ENCODE measurements at regions not wholly inside any gene's neighbourhood (a gene's known extent, or its start where the extent isn't known, plus 50 kb on each side); places are given as distances from the start of the nearest gene placed in this dataset.

DNA sequence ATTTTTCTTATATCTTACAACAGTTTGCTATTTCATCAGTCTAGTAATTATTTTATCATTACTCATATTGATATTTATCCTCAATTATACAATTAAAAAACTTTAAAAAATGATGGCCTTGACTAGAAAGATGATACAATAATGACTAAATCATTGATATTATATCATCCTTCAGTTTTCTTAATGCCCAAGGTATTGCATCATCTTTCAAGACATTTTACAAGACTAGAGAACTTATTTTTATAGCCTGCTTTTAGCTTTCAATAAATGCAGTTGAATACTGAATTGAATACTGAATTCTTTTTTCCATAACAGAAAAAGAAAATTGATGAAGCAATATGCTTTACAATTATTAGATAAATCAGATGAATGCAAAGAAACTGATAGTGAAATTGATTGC is 886.5 kb upstream of the LRRC4C start:
- no peak for DNase-seq (ENCODE audit: low spot score in 2 of 2)
- Histone ChIP-seq H3K27me3 (no peaks in the 10 kb centered on the region), H3K9me3 (peaks cover 0 to 5% of the 10 kb centered on the region in 2 donors), H3K27ac (no peak overlapping the region), H3K36me3 (no peaks in the 10 kb centered on the region), H3K4me3 (no peak overlapping the region), H3K4me1 (no peaks in the 10 kb centered on the region)
- intact Hi-C loops (cut with DNase I; ENCODE audit: low total_unique reads), result no loop called here
- no peak for TF ChIP-seq POLR2AphosphoS5 (IDR thresholded peaks at IDR 0.05)
- TF ChIP-seq POLR2A (IDR thresholded peaks at IDR 0.05), result no peak
- TF ChIP-seq, protein P1, sequence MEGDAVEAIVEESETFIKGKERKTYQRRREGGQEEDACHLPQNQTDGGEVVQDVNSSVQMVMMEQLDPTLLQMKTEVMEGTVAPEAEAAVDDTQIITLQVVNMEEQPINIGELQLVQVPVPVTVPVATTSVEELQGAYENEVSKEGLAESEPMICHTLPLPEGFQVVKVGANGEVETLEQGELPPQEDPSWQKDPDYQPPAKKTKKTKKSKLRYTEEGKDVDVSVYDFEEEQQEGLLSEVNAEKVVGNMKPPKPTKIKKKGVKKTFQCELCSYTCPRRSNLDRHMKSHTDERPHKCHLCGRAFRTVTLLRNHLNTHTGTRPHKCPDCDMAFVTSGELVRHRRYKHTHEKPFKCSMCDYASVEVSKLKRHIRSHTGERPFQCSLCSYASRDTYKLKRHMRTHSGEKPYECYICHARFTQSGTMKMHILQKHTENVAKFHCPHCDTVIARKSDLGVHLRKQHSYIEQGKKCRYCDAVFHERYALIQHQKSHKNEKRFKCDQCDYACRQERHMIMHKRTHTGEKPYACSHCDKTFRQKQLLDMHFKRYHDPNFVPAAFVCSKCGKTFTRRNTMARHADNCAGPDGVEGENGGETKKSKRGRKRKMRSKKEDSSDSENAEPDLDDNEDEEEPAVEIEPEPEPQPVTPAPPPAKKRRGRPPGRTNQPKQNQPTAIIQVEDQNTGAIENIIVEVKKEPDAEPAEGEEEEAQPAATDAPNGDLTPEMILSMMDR (IDR thresholded peaks at IDR 0.05), result no peak

DNA sequence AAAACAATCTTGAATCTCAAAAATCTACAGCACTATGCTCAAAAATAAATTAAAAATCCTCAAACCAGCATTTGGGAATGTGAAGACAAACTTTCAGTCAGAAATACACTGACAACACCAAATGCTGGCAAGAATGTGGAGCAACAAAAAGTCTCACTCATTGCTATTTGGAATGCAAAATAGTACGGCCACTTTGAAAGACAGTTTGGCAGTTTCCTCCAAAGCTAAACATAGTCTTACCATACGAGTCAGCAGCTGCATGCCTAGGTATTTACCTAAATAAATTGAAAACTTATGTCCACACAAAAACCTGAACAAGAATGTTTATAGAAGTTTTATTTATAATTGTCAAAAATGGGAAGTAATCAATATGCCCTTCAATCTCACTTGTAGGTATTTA is 904.2 kb upstream of the LRRC4C start:
- Histone ChIP-seq H3K9me3 (no peaks in the 10 kb centered on the region), H3K4me1 (no peaks in the 10 kb centered on the region), H3K27me3 (no peaks in the 10 kb centered on the region), H3K27ac (no peak overlapping the region), H3K36me3 (no peaks in the 10 kb centered on the region), H3K4me3 (no peak overlapping the region)
- intact Hi-C loops (cut with DNase I; ENCODE audit: low total_unique reads), result no loop called here
- DNase-seq (ENCODE audit: low spot score in 2 of 2), result no peak
- no peak for TF ChIP-seq POLR2A (IDR thresholded peaks at IDR 0.05)

DNA sequence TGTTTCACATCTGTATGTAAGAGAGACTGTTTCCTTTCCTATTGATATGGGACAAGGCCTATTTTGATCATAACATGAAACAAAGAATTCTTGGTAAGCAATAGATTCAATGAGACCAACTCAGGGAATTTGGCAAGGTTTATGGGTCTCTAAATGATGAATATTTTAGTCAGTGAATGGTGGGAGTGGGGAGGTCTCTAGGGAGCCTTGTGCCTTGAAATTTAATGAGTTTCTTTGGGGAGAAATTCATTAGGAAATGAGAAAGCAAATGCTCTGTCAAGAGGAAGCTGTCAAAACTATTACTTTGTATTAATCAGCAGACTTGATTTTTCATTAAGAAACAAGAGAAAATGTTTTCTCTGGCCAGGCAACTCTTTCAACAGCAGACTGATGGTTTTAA is 921.7 kb upstream of the API5 start:
- Histone ChIP-seq H3K36me3 (no peaks in the 10 kb centered on the region), H3K27me3 (no peaks in the 10 kb centered on the region), H3K4me1 (no peaks in the 10 kb centered on the region), H3K9me3 (no peaks in the 10 kb centered on the region), H3K4me3 (no peak overlapping the region), H3K27ac (no peak overlapping the region)
- intact Hi-C loops (cut with DNase I; ENCODE audit: low total_unique reads), result loop anchor here (5.0 kb wide), 1 partner anchor 548 kb away; no protein-coding TSS in a partner anchor
- DNase-seq (ENCODE audit: low spot score in 2 of 2), result no peak
- TF ChIP-seq, protein P1 (IDR thresholded peaks at IDR 0.05), result no peak
- TF ChIP-seq POLR2AphosphoS5 (IDR thresholded peaks at IDR 0.05) (no peak), POLR2A (IDR thresholded peaks at IDR 0.05) (no peak)

DNA sequence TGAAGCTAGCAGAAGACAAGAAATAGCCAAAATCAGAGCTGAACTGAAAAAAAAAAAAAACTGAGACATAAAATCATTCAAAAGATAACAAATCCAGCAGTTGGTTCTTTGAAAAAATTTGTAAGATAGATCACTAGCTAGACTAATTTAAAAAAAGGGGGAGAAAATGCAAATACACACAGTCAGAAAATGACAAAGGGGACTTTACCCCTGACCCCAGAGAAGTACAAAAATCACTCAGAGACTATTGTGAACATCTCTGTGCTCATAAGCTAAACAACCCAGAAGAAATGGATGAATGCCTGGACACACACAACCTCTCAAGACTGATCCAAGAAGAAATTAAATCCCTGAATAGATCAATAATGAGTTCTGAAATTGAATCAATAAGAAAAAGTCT is 914.3 kb upstream of the API5 start:
- no peak overlapping the region for H3K4me3 ChIP-seq
- peaks cover 4 to 6% of the 10 kb centered on the region in 2 donors for H3K9me3 ChIP-seq
- H3K27ac ChIP-seq, result no peak overlapping the region
- no peaks in the 10 kb centered on the region for H3K27me3 ChIP-seq
- no peaks in the 10 kb centered on the region for H3K4me1 ChIP-seq
- TF ChIP-seq, protein P1 (IDR thresholded peaks at IDR 0.05), result no peak
- TF ChIP-seq POLR2A (IDR thresholded peaks at IDR 0.05) (no peak), POLR2AphosphoS5 (IDR thresholded peaks at IDR 0.05) (no peak)
- no peaks in the 10 kb centered on the region for H3K36me3 ChIP-seq
- intact Hi-C loops (cut with DNase I; ENCODE audit: low total_unique reads), result no loop called here
- DNase-seq (ENCODE audit: low spot score in 2 of 2), result no peak

DNA sequence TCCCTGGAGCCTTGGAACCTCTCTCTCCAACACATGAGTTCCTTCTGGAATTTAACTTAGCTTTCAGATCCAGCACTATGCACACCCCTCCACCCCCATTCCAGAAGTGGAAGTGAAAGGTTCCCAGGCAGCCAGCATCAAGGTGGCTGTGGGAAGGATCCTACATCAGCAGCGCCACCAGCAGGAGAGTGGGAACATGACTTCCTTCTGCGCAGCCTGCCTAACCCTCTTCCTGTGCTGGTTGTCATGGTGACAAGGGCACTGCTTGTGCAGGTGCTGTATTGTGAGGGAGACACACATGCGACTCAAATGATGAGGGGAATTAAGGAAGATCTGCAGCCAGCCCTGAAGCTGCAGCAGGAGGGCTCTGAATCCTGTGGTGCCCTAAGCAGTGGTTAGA is 904.5 kb upstream of the API5 start:
- H3K36me3 ChIP-seq, result no peaks in the 10 kb centered on the region
- TF ChIP-seq POLR2AphosphoS5 (IDR thresholded peaks at IDR 0.05), result no peak
- TF ChIP-seq, protein P1 (IDR thresholded peaks at IDR 0.05), result no peak
- no peak for TF ChIP-seq POLR2A (IDR thresholded peaks at IDR 0.05)
- intact Hi-C loops (cut with DNase I; ENCODE audit: low total_unique reads), result no loop called here
- no peaks in the 10 kb centered on the region for H3K4me1 ChIP-seq
- no peak for DNase-seq (ENCODE audit: low spot score in 2 of 2)
- no peaks in the 10 kb centered on the region for H3K9me3 ChIP-seq
- no peaks in the 10 kb centered on the region for H3K27me3 ChIP-seq
- H3K27ac ChIP-seq, result no peak overlapping the region
- no peak overlapping the region for H3K4me3 ChIP-seq
